Muscle of arm (tissue), 1 donor: ENCODE measurements at regions not wholly inside any gene's neighbourhood (a gene's known extent, or its start where the extent isn't known, plus 50 kb on each side); places are given as distances from the start of the nearest gene placed in this dataset.

ENCODE experiments used
- DNase-seq: peaks from one replicate; pipeline ENCODE4 v3.0.0-alpha.2; 2013

DNA sequence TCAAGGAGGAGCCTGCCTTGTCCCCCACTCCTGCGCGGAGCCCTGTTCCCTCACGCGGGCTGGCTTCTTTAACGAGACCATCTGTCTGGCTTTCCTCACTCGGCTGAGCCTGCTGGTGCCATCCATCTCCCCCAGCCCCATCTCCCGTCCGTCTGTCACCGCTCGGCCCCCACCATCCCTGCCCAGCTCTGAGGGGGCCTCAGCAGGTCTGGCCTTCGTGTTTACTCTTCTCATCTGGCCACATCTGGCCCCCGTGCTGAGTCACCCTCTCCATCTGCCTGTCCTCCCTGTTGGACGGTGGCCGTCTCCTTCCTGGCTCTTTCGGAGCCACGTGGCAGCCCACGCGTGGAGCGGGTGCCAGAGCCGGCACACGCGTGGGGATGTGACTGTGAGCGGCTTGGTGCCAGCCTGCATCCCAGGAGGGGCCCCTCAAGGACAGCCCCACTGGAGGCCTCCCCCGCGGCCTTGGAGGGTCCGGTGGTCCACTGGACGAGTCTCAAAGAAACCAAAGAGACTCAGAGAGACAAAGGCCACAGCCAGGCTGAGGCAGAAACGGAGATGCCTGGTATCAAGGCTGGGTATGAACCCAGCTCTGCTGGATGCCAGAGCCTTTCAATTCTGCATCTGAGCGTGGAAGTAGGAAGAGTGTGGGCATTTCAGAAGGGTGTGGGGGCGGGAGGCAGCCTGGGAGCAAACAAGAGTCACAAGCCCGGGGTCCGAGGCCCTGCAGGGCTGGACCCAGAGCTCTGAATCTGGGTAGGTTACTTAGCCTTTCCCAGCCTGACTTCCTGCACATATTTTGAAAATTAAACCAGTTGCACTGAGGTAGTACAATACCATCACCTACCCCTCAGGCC lies 76.7 kb upstream of the UNC5A start:
- no peak for DNase-seq

DNA sequence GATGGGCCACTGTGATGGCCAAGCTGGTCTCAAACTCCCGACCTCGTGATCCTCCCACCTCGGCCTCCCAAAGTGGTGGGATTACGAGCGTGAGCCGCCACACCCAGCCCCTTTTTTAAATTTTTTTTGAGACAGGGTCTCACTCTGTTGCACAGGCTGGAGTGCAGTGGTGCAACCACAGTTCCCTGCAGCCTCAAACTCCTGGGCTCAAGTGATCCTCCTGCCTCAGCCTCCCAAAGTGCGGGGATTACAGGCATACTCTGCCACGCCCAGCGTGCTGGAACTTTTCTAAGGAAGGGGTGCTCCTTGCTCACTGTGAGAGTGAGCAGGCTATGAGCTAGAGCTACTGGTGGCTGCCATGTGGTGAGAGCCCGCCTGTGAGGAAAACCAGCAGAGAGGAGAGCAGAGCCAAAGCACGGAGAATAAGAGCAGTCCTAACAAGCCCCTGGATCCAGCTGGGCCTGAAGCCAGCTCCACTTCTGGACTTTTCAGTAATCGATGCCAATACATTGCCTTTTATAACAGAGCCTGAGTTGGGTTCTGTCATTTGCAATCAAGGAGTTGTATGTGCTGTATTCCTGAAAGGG lies 75.5 kb upstream of the UNC5A start:
- no peak for DNase-seq

DNA sequence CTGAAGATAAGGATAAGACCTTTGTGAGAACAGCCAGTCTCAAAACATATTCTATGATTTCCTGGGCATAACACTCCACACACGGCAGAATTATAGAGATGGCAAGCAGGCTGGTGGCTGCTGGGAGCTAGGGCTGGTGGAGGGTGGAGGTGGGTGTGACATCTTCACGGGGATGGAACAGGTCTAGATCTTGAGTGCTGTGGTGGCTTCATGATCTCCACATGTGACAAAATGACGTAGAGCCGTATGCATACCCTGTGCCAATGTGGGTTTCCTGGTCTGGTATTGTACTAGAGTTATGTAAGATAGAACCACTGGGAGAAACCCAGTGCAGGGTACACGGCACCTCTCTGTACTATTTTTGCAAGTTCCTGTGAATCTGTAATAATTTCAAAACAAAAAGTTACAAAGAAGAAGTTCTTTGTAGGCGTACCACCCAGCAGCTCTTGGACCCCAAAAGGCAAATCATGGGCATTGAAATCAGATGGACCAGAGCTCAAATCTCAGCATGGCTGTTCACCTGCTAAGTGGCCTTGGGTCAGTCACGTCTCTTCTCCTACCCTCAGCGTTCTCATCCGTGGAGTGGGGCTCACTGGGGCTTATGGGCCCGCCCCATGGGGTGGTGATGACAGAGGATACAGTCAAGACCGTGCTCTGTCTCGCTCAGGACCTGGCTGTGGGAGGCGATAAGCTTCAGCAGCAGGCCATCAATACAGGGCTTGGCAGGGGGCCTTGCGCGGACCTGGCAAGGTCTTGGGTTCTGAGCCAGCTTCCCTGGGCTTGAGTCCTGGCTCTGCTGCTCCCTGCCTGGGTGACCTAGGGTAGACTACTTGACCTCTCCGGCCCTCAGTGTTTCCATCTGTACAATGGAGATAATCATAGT lies 74.7 kb upstream of the UNC5A start:
- no peak for DNase-seq

DNA sequence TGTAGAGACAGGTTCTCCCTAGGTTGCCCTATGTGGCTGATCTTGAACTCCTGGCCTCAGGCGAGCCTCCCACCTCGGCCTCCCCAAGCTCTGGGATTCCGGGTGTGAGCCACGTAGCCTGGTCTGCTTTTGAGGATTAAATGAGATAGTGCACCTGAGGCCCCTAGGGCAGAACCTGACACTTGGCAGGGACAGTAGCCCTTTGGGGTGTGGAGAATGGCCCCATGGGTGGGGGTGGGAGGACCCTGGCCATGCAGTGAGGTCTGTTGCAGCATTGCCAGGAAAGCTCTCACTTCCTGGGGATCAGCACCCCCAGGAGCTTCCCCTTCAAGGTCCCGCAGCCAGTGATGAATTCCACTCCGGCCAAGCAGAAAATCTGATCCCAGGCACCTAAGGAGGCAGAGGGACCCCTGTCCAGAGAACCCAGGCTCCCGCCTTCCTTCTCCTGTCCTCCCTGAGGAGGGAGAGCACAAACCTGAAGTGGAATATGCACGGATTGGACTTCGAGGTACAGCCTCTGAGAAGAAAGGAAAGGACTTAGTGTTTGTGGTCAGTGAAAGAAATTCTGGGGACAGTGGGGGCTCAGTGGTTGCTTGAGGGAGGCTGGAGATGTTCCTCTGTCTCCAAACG lies 73.9 kb upstream of the UNC5A start:
- DNase-seq, result no peak

DNA sequence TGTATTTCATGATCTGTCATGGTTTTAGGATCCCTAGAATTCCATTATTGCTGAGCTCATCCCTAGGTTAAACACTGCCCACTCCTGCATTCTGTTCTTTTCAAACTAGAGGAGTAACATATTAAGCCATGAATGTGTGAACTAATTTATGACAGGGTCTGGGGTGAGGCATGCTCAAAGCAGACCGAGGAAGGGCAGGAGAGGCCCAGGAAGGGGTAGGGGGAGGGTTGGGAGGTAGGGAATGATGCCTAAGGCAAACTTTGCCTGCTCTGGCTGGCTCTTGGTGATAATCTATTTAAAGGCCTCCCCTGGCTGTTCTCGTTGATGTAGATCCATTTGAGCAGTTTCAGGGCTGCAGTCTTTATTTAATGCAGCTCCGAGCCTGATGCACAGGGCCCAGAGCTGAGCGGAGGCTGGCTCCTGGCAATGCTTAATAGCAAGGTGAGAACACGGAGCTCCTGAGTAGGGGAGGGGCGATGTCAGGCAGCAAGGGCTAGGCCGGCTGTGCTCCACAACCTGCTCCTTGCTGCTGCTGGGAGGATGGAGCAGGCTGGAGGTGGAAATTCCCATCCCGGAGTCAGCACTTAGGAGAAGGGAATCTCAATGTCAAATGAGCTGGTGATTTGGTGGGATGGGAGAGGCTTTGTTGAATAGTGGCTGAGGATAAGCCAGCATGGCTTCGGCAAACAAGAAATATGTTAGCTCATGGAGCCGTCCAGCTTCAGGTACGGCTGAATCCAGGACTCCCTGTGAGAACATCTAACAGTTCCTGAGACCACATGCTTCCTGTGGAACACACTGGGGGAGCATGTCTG lies 73.2 kb upstream of the UNC5A start:
- DNase-seq, result no peak

DNA sequence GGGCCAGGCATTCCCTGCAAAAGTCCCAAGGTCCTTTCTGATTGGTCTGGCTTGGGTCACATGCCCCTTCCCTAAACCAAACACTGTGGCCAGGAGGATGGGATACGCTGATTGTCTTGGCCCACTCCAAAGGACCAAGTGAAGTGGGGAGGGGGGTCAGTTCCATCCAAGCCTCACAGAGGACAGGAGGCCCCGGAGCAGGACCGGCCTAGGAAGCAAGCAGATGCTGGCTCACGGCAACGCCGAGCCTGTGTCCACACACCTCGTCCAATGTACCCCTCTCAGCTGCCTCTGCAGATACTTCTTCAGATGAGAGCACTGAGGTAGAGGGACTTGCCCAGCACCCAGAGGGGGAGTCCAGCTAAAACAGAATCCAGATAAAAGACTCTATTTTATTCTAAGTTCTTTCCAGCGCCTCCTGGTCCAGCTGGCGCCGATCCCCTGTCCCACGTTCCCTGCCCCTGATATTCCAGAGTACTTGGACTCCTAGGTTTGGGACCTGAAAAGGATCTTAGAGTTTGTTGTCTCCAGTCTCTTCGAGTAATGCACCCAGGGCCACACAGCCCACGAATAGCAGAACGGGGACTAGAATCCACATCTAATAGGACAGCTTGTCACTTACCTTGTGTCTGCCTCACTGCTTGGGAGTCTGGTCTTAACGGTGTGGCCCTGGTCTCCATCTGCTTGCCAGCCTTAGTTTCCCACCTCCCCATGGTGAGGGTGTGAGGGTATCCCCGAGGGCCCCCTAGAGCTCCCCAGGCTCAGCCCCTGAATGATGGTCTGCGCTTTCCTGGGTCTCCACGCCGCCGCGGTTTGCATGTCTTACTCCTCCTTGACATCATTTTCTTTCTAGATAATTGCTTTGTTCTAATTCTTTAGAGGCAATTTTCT lies 72.4 kb upstream of the UNC5A start:
- no peak for DNase-seq

DNA sequence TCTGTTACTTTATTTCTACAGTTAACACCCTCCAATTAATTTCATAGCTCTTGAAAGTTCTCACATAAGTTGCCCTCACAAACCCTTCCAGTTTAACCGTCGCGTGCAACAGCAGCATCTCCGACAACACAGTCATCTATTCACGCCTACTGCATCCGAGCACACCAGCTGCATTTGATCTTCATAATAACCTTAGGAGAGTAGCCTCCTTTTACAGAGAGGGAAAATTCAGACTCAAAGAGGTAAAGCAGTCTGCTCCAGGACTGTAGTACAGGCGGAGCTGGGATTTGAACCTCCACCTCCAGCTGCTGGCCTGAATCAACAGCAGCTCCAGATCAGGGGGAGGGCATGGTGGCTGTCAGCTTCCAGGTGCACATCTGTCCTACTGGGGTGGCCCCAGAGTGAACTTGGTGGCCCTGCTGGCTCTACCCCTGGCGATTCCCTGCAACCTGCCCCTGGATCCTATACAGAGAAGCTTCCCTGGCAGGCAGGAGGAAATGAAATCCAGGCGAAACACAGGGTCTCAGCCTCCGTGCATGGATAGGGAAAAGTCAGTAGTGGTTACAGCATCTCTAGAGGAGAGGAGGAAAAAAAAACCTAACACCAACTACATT lies 71.6 kb upstream of the UNC5A start:
- no peak for DNase-seq

DNA sequence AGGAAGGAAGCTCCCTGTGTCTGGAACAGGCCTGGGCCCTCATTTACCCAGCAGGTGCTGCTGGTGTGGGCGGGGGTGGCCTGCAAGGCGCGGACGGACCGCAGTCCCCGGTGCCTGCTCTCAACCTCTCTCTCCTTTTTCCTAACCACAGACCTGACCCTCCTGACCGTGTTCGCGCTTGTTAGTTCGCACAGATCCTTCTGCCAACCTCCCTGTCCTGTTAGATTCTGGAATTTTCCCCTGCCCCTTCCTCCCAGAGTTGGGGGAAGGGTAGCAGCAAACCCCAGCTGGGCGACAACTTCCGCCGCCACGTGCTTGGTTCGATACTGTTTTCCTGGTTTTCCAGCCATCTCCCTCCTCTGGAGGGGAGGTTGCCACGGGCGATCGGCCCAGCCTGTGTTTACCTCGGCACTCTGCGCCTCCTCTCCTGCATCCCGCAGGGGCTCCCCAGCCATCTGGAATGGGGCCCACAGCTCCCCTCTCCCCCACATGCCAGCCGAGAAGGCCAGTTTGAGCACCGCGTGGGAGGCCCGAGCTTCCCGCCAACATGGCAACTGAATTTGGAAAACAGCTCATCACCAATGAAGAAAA lies 70.8 kb upstream of the UNC5A start:
- no peak for DNase-seq

- DNase-seq, result no peak
Measured at GRCh38 chr5:176740131-176740701, 70.1 kb upstream of the UNC5A start.

DNA sequence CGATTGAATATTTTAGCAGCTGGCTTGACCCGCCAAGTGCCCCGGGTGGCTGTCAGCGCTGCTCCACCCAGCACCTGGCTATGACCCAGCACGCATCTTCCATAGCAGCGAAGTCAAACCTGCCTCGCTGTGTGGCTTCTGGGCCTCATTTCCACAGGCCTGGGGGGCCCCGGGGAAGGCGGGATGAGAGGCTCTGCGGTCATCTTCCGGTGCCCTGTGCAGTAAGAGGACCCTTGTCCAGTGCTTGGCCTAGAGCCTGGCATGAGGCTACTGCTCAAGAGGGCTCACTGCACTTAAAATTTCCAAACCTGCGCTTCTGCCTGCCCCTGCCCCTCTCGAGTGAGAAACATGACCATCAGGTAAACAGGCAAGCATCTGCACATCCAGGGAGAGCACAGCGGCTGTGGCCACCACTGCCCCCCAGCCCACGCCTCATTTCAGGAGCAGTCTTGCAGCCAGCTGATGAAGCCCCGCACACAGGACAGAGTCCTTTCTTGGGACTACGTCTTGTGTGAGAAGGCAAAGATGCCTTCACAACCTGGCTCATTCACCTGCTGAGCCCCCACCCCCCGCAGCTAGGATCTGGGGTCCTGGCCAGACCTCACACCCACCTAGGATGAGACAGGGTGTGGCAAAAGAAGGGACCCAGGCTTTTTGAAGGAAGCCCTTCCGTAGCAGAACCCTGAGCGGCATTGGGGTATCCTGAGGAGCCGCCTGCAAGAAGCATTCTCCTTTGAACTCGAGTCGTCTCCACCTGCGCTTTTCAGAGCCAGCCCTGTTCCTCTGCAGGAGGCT lies 69.5 kb upstream of the UNC5A start:
- no peak for DNase-seq

GRCh38 chr5:176741561-176742211 lies 68.7 kb upstream of the UNC5A start:
- DNase-seq, result no peak

- DNase-seq, result no peak
Measured at GRCh38 chr5:176742246-176743105, 67.9 kb upstream of the UNC5A start.

DNA sequence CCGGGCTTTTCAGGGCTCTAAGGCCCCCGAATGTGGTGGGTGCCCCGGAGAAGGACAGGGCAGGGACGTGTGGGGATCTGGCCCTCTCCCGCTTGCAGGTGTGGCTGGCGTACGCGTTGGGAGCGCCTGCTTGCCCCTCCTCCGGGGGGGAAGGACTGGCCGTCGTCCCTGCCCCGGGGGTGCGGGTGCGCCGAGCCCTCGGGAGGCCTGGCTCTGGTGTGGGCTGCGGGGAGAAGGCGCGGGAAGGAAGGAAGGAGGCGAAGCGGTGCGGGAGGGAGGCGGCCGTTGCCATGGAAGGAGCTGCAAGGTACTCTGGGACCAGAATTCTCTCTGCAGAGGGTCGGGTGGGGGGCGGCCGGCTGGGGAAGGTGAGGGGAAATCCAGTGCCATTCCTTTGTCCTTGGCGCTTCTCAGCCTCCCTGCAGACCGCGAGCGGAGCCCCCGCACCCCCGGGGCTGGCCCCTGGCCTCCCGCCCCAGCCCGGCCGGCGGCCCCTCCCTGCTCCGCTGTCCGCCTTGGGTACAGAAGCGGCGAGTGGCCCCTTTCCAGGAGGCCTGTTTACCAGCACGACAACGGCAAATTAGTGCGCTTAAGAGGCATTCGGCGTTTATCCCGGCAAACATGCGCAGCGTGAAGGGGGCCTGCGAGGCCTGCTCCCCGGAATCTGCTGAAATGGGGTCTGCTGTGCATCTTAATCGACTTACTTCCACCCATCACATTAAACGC lies 67.1 kb upstream of the UNC5A start:
- DNase-seq, result no peak

GRCh38 chr5:176743868-176744583 lies 66.3 kb upstream of the UNC5A start:
- DNase-seq, result no peak

DNA sequence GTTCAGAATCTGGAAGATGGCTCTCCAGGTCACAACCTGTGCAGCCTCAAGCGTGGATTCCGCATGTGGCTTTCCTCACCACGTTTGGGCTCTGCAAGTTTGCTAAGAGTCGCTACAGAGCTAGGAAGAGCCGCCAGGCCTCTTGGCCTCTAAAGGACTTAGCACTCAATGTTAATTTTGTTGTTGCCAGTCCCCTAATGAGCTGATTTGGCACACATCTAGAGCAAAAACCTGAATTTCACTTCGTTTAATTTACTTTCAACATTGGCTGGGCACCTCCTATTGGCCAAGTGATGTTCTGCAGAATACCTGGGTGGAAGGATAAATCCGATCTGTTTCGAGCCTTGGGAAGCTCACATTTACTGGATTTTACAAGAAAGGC lies 65.8 kb upstream of the UNC5A start:
- DNase-seq, result no peak
